Myocyte (in vitro differentiated cells): ENCODE measurements at regions not wholly inside any gene's neighbourhood (a gene's known extent, or its start where the extent isn't known, plus 50 kb on each side); places are given as distances from the start of the nearest gene placed in this dataset.
A peak's percentile ranks its signal among the peaks of the same experiment; 100 is the strongest.

Experiments used
- DNase-seq: peaks from one replicate; pipeline ENCODE4 v3.0.0-alpha.2; 2012; ENCODE audit warnings: low read depth

DNA sequence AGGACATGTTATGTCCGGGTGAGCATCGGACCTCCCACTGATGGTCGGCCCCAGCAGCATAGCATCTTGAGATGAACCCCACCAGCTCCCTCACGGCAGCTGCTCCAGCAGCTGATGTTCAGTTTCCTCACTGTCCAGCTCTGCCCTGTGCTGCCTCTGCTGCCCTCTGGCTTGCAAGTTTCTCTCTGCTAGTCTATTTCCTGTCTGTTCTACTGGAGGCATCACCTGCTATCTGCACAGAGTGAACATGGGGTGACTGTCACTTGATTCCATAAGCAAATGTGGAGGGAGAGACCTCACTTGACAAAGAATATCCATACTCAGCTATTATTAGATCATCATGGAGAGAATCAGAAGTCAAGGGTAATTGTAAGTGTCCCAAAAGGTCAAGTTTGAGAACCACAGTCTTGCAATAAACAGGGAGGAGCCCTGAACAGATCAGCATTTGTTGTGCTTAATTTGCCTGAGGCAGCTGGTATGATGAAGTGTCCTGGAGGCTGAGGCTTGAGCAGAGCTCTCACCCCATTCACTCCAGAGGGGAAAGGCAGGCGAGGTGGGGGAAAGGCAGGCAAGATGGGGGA, 702.8 kb downstream of the SEMA5A start:
- peak; percentile 89 for DNase-seq

DNA sequence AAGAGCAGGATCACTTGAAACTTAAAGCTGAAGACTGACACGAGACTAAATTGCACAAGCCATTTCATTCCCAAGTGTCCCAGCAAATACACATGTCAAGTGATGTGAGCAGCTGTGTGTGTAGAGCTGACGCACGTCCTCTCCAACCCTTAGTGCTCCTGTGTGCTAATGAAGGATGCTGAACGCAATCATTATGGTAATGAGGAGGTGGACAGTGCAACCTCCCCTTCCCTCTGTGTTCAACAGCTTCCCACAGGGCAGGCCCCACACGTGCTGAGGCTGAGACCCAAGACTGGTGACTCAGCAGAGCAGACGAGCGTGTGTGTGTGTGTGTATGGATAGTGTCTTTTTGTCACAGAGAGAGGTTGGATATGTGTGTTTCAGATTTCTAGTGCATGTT, 702.1 kb downstream of the SEMA5A start:
- DNase-seq: peak; percentile 60

DNA sequence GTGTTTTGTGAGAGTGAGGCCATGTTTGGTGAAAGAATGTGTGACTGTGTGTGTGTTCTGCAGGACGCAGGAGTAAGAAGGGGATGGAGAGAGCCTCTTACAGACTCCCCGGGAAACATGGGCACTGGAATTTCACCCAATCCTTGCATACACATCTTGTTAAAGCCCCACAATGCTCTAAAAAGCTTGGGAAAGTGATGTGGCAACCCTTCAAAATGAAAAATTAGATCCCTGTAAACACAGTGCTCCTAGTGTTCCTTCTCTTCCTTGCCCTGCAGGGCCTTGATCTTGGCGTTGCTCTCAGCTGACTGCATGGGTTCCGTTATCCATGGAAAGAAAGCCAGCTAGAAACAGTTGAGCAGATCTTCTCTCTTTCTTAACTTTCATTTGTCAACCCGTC, 701.7 kb downstream of the SEMA5A start:
- DNase-seq: no peak

DNA sequence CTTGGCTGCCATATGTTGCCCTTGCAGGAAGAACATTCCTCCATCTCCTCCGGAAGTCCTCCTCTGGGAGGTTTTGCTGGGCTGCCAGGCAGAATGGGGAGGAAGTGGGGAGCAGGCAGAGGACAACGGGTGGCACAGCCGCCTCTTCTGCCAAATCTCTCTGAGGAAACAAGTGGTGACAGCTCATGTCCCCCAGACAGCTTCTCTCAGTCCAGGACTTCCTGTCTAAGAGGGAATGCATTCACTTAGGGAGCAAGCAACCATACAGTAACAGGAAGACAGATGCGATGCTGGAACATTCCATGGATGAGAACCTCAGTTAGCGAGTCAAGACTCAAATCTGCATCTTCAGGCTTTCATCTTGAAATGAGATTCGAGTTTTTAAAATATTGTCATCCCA, 701.0 kb downstream of the SEMA5A start:
- no peak for DNase-seq

DNA sequence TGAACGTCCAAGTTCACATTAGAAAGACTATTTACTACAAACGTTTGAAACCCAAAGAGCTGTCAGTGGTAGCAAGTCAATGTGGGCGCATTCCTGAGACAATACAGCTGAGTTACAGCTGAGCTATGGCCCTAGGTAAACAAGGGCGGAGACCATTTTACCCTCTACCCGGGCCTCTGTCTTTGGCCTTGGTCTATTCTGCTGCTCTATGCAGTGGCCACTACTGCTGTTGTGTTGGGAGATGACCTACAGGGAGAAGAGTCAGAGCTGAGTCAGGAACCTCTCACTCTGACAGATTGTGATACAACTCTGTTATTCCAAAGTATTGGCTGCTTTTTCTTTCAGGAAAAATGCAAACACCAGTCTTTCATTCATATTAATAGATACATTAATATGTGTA, 700.6 kb downstream of the SEMA5A start:
- DNase-seq: no peak

DNA sequence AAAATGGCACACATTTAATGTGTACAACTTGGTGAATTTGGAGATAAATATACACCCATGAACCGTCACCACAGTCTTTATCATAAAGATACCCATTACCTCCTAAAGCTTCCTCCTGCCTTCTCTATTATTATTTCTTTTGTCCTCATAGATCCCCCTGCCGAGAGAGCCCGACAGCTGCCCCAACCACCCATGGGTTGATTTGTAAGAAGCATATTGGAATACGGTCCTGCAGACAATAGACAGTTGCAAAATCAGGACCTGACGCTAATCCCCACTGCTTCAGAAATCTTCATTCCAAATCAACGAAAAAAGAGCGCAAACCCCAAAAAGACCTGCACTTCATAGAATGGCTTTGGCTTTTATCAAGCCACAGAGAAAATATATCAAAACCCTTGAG, 697.5 kb downstream of the SEMA5A start:
- DNase-seq: no peak

DNA sequence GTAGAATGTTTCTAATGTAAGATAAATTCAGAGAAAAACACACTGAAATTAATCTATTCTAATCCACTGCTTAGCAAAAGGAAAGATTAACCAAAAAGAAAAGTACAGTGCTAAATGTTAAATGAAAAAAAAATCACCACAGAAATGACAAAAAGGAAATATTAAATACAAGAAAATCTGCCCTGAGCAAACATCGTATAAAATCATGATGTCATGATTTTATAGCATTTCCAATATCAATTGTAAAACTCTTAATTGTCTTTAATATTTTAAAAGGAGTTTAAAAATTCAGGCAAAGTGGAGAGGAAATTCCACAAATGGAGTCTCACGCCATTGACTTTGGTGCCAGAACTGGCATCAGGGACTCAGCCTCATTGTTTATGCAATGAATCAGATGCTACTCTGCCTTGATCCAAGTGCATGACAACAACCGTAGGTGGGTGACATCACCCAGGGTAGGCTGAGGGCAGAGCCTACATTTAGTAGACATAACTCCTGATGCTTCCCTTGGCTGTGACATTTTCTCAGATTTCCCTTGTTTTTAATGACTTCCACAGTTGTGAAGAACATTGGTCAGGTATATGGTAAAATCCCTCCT, 696.8 kb downstream of the SEMA5A start:
- DNase-seq: peak; percentile 46

DNA sequence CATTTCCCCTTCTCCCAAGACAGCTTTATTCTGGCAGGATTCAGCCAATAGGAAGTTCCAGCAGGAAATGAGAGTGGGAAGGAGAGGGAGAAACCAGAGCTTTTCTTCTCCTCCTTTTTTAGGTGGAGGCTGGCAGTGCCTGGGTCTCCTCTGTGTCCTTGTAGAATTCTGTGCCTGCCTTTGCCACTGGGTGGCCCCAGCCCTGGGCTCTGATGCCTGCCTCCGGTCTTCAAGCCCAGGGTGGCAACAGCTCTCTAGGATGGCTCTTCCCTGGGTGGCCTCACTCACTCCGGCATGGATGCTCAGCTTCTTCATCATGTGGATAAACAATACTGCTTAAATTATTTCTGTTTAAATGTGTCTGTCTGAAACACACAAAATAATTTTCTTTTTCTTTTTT, 694.8 kb downstream of the SEMA5A start:
- DNase-seq: no peak

DNA sequence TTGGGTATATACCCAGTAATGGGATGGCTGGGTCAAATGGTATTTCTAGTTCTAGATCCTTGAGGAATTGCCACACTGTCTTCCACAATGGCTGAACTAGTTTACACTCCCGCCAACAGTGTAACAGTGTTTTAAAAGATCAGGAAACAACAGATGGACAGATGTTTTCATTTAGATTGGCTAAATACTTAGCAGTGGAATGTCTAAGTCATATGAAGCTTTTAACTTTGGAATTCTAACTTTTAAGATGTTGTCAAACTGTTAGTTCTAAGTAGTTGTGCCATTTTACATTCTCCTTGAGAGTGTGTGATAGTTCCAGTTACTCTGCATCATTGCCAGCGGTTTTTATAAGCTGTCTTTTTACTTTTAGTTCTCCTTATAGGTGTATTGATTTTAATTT, 688.8 kb downstream of the SEMA5A start:
- no peak for DNase-seq

DNA sequence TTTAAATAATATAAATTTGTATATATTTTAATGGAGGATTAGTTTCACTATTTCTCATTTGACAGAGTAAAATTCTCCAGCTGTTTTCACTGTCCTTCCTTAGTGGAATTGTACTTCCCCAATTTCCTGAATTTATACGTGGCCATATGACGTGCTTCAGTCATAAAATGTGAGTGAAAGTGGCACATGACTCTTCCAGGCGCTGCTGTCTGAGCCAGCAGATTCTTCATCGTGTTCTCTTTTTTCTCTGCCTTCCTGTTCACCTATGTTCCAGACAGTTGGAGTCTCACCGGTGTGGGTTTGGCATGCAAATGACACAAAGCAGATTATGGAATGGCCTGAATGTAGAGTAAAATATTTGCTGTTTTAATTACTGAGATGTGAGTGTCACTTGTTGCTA, 684.1 kb downstream of the SEMA5A start:
- DNase-seq: no peak

DNA sequence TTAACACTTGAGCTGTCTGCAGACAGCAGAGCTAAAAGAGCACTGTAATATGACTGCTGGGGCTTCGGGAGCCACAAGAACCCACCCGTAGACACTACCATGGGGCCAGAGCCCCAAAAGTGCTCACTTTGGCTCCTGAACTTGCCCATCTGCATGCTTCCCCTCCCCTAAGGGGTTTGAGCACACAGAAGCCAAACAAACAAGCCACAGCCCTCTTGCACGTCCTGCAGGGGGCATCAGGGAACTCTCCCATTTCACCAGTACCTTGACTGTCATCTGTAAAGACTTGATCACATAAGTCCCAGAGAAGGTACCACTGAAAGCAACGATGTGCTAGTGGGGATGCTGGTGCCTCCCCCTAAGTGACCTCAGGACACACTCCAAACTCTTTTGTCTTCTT, 681.8 kb downstream of the SEMA5A start:
- peak; percentile 34 for DNase-seq

DNA sequence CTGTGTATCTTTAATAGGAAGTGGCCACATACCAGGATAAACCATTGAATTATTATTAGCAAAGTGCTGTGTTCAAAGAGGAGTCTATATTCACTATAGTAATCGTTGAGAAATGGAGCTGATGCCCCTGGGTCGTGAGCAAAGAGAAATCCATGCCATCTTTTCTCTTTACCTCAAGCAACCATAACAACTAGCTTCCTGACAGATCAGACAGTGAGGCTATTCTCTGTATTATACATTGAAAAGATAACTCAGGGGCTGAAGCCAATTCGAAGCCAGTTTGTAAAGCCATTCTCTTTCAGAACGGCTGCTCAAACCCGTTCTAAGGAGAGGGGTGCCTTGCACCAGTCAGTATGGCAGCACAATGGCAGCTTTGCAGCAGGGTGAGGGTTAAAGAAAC, 680.6 kb downstream of the SEMA5A start:
- no peak for DNase-seq

DNA sequence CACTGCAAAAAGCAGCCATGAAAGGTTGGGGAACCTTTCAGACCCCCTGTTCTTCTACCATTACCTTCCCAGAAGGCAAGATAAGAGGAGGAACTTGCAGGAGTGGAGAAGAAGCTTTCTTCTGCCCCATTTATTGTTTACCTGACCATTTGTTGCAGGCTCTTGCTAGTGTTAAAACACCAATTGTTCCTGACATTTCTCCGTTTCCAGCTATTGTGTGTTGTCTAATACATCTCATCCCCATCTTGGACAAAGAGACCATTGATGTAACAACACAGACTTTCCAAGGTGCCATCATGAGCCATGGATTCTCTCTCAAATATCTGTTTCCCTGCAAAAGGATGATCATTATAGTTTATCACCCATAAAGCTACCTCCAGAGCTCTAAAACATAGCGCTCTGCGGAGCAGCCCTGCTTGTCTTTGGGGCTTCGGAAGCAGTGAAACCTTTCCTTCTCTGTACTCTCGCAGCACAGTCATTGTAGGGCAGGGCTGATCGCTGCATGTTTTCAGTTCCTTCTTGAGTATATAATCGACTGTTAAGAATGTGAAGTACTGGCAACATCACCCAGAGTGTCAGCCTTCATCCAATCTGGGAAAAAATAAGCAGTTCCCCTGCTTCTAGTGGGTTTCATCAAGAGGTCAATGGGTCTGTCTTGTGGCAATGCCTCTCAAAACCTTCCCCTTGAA, 680.0 kb downstream of the SEMA5A start:
- DNase-seq: no peak

DNA sequence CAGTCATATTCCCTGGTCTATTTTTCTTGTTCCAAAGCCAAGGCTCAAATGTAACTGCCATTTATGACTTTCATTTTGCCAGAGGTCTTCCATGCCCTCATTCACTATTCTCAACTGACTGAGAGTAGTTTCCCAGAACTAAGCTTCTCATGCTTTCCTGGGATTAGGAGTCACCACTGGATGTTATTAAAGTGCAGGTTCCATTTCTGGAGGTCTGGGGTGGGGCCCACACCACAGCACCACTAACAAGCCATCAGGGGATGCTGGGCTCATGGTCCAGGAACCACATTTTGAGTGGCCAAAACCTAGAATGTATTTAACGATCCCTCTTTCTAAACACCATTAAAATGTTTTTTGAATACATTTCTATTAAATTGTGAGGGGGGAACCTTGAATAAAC, 677.6 kb downstream of the SEMA5A start:
- no peak for DNase-seq

DNA sequence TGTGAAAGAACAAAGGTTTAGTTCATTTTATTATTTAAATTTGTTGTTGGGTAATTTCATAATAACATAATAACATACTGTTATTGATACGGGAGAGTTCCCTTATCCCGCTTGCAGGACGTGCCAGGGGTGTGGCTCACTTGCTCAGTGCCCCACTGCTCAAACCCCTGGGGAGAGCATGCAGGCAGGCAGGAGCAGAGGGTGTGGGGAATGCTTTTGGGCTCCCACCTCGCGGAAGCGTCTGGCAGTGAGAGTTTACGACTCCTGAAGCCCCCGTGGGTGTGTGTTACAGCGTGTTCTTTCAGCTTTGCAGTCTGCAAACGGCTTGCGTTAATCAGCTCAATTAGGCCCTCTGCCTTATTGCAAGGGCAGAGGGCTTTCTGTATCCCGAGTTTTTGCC, 675.9 kb downstream of the SEMA5A start:
- DNase-seq: no peak

DNA sequence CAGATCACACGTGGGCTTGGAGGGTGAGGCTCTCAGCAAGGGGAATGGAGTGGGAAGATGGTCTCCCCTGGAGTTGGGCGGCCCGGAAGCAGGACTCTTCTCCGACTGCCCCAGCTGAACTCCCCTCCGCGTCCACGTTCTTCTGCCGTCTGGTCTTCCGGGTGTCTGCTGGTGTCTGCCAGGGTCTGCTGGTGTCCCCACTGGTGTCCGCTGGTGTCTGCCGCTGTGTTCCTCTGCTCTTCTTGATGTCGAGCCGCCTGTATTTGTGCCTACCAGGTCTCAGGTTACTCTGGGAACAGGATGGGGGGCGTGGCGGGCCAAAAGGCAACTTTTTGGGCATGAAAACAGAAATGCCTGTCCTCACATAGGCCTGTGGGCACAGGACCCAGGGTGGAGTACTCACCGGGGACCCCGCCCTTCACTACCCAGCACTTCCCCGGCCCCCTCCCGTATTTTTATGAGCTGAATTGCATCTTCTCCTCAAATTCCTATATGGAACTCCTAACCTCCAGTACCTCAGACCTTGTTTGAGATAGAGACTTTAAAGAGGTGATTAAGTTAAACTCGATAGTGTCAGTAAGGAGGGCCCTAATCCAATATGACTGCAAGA, 675.4 kb downstream of the SEMA5A start:
- no peak for DNase-seq

DNA sequence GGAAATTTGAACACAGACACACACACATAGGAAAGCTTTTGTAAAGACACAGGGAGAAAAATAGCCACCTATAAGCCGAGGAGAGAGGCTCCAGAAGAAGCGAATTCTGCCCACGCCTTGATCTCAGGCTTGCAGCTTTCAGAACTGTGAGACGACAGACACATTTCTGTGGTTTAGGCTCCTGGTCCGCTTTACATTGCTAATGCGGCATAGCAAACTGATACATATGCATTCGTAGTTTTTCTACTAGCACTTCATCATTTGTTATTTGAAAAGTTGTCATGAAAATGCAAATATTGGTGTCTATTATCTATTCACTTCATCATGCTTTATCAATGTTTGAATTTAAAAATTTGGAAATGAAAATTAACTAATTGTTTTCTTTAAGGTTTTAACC, 674.9 kb downstream of the SEMA5A start:
- no peak for DNase-seq

DNA sequence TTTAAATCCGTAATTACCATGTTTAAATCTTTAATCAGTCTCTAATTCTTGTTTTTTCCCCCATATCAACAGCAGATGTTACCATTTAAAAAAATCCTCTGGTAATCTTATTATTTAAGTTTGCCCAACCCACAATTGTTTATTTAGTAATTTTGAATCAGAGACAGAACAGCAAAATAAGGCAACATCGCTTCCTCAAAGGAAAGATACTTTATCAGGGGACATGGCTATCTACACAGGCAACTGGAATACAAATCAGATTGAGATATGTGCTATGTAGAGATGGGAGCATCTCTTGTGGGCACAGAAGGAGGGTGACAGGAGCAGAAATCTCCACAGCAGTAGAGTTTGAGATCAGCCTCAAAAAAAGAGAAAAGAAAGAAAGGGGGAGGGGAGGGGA, 674.4 kb downstream of the SEMA5A start:
- DNase-seq: no peak

DNA sequence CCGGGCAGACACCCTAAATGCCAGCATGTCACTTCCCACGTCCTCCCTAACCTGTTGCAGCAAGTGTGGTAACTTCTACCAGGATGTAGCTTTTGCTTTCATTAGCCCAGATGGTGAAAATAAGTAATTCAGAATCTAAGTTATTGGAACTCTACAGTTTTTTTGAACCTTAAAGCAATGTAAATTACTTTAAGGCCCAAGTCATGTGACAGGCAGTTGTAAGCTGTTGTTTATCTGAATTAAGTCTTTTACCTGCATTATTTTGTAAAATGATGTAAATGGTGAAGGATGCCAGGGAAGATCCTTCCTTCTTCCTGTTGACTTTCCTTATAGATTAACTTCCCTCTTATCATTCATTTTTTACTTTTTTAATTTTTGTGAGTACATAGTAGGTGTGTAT, 670.2 kb downstream of the SEMA5A start:
- DNase-seq: no peak

DNA sequence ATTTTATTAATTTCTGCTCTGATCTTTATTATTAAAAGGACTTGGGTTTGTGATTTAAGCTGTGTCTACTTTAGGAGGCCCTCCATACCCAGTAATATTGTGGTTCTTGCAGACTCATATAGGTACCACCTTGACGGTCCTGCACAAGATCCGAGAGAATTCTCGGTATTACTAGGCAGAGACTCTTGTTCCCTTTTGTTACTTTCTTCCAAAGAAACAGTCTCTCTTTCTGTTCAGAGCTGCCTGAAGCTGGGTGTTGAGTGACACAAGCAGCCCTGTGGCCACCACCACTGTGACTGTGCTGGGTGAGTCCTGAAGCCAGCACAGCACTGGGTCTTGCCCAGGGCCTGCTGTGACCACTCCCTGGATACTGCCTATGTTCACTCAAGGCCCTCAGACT, 666.6 kb downstream of the SEMA5A start:
- no peak for DNase-seq

DNA sequence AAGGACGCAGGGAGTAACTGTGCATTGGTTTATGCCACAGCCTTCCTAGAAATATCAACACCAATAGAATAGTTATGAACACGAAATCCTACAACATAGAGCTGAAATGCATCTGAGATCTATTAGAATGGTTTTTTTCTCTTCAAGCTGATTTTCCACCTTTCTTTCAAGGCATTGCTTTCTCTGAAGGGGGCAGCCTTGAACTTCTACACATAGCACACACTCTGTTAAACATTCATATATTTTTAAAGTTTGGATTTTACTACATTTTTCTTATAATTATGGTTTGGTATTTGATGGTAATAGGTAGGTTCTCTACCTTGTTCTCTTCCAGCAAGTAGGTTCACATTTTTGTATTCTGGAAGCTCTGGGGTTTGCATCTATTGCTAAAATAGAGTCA, 661.8 kb downstream of the SEMA5A start:
- no peak for DNase-seq

DNA sequence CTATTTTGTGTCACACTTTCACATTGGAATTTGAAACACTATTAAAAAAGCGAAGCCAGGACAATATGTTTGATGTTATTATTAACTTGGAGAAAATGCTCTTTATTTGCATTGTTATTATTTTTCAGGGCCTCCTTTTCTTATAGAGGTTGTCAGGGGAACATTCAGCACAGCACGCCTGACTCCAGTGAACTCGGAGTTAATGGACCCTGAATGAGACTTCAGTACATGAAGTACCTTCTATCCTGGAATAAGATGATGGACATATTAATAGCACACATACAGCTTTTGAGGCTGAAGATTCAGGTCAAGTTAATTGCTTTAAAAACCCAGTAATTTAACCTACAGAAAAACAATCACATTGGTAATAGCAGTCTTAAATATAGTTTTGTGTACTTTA, 652.9 kb downstream of the SEMA5A start:
- DNase-seq: no peak

DNA sequence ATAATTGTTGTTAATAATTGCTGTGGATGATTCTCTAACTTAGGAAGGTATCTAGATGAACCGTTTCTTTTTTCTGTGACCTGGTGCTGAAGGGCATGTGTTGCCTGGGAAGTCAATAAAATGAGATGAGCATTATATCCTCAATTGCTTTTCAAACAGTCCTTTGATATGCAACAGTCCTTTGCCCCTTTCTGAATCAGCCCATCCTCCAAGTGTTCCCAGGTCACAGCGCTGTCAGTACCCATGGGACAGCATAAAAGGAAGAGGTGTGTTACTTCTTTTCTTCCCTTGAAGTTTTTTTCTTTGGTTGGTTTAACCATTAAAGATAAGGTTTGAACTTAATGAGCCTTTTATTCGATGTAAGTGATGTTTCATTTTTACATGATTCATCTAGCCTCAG, 651.8 kb downstream of the SEMA5A start:
- DNase-seq: no peak
